ENCODE measurements at regions not wholly inside any gene's neighbourhood (a gene's known extent, or its start where the extent isn't known, plus 50 kb on each side); places are given as distances from the start of the nearest gene placed in this dataset.
"Not testable (repeated sequence)": the region's sequence is repeated elsewhere in the genome, so short reads cannot be mapped to it uniquely, and the experiment has no call there.

DNA sequence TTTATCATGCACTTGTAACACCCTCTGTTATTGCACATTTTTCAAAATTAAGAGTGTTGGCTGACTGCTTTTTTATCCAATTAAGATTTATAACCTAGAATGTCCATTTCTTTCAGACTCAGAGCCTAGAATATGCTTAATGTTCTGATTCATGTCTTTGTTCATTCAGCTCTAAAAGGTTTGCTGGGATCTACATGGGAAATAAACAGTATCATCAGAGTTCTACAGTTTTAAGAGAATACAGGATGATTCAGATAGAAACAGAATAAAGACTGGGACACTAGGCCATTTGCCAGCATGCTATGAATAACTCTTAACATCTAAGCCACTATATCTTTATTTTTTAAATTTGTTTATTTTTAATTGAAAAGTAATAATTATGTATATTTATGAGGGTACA, 713.7 kb upstream of the CHAC2 start:
- no peak for FAIRE-seq
- DNase-seq (ENCODE audit: low spot score) = no peak

DNA sequence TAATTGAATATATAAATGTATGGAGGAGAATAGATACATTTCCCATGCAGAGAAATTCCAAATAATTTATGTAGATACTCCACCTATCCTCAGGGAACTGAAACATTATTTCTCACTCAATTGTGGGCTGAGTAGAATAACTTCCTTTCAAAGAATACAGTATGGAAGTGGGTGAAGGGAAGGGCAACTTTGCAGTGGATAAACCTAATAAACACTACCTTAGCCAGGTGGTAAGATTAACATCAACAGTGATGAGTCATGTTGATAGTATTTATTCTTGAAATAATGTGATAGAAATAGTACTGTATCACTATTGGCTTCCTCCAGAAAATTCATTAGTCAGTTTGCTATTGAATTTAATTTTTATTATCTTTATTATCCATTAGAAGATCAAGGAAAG, 716.4 kb upstream of the CHAC2 start:
- DNase-seq (ENCODE audit: low spot score) (no peak), FAIRE-seq (no peak)

DNA sequence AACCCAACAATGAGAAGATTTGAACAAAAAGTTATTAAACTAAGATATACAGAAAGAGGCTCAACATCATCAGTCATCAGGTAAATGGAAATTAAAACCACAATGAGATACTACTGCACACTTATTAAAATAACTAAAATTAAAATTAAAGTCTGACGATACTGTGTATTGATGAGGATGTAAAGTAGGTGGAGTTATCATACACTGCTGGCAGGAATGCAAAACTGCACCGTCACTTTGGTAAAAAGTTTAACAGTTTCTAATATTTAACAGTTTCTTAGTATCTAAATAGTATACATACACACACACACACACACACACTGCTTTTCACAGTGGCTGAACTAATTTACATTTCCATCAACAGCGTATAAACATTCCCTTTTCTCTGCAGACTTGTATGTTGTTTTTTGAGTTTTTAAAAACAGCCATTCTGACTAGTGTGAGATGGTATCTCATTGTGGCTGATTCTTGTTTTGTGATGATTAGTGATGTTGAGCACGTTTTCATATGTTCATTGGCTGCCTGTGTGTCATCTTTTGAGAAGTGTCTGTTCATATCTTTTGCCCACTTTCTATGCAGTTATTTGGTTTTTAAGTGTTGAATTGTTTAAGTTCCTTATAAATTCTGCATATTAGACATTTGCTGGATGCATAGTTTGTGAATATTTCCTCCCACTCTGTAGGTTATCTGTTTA, 726.9 kb upstream of the CHAC2 start:
- FAIRE-seq (no peak), DNase-seq (ENCODE audit: low spot score) (no peak)

DNA sequence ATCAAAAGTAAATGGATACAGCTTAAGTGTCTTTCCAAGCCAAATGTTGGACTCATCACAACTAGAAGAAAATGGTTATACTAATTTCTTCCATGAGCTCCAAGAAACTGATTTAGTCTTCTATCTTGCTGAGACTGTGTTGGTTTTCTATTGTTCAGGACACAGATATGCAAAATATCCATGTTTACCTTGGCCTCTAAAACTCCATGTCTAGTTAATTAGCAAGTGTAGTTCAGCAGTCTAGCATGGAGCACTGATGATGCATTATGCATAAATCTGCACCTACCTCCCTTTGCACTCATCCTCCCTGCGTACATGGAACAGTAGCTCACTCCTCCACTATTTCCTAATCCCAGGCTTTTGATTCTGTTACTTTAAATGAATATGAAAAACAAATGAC, 731.4 kb upstream of the CHAC2 start:
- DNase-seq (ENCODE audit: low spot score) (no peak), FAIRE-seq (no peak)

DNA sequence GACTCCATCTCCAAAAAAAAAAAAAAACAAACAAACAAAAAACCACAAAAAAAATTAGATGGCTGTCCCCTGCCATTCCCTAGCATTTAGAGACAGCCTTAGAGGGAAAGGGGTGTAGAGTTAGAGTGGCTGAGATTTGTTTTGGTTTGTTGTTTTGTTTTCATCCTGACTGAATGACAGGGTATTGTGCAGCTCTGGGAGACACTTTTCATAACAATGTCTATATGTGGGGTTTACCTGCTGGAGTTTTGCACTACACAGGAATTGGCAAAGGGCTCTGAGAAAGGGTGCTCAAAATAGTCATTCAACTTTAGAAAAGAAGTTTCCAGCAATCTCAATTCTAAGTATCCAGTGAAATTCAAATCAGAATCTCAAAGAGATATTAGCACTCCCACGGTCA, 732.5 kb upstream of the CHAC2 start:
- FAIRE-seq (no peak), DNase-seq (ENCODE audit: low spot score) (no peak)

DNA sequence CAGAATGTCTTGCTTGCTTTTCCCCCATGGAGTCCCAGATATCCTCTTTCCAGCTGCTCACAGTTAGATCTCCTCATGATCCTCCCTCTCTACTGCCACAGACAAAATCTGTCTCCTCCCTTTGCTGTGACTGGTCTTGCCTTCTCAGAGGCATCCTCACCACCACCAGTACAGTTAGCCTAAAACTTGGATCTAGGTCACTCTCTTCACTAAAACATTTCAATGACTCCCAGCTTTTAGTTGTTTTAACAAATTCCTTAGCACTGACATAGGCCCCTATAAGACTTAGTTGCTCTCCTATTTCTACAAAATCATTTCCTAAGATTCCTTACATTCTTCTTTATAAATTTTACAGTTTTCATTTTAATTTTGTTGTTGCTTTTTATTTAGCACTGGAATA, 734.2 kb upstream of the CHAC2 start:
- DNase-seq (ENCODE audit: low spot score) (no peak), FAIRE-seq (no peak)

DNA sequence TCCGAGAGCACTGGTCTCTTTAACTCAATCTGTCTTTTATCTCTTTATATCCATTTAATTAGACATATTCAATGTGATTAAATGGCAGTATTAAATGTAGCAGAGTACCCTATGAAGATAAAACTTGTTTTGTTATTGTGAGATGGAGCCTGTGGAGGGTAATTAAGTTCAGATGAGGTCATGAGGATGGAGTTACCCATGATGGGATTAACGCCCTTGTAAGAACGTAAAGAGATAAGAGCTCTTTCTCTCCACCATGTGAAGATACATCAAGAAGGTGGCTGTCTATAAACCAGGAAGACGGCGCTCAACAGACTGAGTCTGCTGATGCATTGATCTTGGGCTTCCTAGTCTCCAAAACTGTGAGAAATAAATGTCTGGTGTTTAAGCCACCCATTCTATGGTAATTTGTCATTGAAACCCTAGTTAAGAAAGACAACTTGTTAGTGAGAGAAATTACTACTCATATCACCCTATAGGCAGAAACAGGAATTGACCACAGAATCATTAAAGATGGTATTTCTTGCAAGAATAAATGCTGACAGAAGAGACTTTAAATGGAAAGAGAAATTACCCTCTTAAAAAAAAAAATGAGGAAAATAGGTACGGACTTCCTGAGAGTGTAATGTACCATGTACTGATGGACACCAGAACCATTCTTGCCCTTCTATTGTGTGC, 738.7 kb upstream of the CHAC2 start:
- DNase-seq (ENCODE audit: low spot score) = no peak
- no peak for FAIRE-seq

DNA sequence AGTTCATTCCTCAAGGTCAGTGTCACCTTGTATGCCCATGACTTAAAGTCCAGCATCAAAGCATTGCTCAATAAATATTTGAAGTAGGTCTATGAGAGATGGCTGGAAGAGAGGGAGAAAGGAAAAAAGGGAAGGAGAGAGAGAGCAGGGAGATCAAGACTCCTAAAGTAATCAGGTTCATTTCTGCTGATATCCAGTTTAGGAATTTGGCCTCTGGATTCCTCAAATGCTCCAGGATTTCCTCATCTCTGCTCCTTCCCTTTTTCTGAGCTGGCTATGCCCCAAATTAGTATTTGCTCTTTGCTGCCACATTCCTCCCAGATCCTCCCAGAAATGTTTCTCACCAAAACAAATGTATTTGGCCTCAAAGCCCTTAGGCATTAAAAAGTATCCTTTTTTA, 739.4 kb upstream of the CHAC2 start:
- no peak for FAIRE-seq
- no peak for DNase-seq (ENCODE audit: low spot score)

DNA sequence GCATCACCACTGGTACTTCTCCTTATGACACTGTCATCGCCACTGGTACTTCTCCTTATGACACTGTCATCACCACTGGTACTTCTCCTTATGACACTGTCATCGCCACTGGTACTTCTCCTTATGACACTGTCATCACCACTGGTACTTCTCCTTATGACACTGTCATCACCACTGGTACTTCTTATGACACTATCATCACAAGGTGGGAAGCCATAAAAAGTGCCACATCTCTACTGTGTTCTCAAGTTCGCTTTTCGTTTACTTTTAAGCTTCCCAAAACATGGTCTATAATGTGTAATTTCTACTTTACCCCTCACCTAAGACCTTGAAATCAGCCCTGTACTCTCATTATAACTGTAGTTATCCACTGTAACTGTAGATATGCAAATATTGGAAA, 745.4 kb upstream of the CHAC2 start:
- not testable (repeated sequence) for DNase-seq (ENCODE audit: low spot score); FAIRE-seq

DNA sequence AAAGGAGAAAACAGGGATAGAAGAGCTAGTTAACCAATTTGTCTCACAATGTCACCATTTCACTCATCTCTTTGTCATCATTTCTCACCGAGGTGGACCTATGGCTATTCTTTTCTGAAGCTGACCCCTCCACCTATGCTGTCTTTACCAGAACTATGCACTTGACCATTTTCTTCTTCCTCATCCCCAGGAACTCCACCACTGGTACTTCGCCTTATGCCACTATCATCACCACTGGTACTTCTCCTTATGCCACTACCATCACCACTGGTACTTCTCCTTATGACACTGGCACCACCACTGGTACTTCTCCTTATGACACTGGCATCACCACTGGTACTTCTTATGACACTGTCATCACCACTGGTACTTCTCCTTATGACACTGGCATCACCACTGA, 745.8 kb upstream of the CHAC2 start:
- DNase-seq (ENCODE audit: low spot score) (no peak), FAIRE-seq (no peak)

DNA sequence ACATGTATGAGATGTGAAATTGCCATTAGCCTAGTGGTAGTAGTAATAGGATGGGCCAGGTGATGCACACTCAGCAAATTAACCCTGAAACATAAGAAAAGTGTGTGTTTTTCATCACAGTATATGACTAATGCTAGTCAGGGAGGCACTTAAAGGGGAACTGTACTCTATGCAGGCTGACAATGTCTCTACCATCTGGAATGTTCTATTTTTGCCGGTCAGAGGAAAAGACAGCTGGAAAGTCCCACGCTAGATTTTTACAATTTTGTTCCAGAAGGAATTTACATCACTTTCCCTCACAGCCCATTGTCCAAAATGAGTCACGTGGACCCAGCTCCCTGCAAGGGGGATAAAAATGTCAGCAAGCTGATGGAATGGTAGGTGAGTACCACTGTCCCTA, 746.3 kb upstream of the CHAC2 start:
- FAIRE-seq (no peak), DNase-seq (ENCODE audit: low spot score) (no peak)

DNA sequence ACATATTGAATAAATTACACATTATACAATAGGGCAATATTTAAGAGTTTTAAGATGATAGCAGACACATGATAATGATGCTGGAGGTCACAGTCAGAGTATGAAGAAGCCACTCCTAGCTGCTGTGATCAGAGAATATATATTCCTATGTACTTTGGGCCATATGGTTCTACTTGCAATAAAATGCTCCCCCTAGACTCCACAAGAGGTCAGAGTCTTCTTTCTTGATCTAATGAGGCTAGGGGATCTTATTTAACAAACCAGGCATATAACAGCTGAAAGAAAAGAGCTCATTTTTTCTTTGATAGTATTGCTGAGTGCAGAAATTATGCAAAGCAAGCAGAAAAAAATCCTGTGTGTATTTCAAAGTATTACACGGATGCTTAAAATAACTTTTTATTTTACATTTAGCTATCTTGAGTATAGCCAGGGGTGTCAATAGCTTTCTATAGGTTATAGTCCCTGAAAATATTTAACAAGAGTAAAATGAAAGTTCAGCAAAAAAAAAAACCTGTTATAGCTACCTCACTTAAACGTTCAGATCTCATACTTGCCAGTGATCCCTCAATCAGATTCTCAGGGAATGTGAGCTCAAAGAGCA, 748.7 kb upstream of the CHAC2 start:
- no peak for DNase-seq (ENCODE audit: low spot score)
- FAIRE-seq = no peak

DNA sequence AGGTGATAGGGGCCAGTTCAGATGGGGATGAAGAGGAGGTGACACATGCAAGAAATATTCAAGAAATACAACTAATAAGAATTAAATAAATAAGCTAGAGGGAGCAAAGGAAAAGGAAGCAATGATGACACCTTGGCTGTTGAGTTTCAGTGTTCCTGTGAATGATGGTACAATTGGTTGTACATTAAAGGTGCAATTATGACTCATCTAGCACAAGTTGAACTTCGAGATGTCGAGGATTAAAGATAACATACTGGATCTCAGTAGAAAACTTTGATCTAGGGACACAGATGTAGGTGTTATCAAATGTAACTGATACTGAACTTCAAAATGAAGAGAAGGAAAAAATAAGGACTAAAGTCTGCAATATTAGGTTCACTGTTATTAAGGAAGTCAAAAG, 760.6 kb upstream of the CHAC2 start:
- DNase-seq (ENCODE audit: low spot score) = no peak
- FAIRE-seq = peak; percentile 2

DNA sequence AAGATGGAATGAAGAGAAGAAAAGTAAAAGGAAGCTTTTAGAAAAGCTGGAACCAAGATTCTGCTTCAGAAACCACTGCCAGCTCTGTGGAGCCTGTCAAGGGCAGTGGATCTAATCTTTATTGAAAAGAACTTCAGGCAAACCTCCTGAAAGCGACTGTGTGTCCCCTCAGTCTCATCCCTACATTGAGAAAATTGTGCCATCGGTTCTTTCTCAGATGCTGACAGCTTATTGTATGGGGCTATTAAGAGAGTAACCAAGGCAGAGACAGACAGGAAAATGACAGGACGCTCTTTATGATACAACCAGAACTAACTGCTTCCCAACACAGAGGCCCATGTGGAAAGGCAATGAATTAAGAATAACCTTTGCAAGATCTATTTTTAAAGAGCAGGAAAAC, 763.2 kb upstream of the CHAC2 start:
- DNase-seq (ENCODE audit: low spot score) (no peak), FAIRE-seq (no peak)

DNA sequence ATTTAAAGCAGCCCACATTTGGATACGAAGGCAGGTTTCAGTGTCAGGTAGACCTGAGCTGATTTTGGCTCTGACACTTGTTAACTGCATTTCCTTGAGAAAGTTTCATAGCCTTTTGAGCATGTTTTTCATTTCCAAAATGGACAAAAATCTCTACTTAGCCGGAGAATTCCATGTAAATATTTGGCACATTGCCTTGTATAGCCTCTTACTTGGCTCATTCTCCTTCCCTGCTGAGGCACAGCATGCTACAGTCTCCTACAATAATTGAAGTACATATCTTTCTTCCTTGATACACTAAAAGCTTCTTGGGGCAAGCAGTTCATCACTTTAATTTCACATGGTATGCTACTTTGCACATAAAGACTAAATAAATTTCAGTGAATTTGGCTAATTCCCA, 772.2 kb upstream of the CHAC2 start:
- FAIRE-seq (no peak), DNase-seq (ENCODE audit: low spot score) (no peak)

DNA sequence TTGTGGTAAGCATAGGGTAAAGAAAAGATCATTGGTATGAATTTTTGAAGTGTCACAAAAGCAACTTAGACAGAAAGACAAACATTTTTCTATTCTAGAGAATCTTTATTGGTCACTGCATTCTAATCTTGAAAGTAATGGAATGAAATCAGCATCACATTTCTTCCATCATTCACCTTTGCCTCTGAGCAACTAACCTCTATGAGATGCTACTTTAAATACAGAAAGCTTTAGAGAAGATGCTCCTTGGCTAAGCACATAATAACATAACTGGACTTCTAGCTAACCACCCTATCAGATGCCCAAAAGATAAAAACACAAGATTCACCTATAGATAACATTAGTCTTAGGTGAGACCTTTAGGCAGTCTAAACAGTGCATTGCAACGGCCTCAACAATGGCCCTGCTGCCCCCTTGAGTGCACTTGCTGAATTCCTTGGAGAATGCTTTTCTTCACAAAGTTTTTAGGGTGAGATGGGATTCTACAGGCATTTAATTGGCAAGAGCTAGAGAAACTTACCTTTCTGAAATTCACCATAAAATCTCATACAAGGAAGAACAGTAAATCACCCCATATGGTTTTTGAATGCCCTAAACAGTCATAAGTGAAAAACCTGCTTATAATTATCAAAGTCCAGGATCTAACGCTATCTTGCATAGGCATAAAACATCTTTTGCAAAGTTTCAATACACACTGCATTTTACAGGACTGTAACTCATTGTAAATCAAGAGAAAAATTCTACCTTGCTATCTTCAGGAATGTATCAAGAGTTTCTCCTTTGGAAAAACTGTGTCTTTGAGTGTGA, 791.3 kb upstream of the CHAC2 start:
- DNase-seq (ENCODE audit: low spot score) (peak; percentile 21), FAIRE-seq (no peak)

DNA sequence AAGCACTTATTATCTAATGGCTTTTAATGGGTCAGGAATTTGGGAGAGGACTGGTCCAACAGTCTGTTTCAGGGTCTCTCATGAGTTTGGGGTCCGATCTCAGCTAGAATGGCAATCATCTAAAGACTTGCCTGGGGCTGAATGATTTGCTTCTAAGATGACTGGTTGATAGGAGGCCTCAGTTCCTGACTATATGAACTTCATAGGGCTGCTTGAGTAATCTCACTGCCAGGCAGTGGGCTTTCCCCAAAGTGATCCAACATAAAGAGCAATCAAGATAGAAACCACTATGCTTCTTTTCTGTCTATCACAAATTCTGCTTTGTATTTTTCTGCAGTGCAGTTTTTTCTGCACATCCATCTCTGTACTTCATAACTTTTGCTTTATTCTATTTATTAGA, 793.5 kb upstream of the CHAC2 start:
- no peak for DNase-seq (ENCODE audit: low spot score)
- no peak for FAIRE-seq

DNA sequence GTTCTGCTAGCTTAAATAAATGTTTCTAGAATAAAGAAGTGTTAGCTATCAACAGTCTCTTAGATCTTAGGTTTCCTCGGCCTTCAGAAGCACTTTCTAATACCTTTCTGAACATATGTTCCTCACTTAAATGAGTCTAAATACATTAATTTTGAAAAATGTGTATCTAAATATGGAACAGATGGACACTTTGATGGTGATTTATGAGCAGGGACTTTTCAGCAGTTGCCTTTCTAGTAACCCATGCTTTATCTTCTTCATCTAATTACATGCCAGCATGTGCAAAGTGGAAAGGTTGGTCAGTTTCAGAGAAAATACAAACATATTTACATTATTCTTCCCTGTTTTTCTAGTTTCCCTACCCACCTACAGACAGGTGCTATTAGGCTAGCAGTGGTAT, 797.0 kb upstream of the CHAC2 start:
- DNase-seq (ENCODE audit: low spot score) (no peak), FAIRE-seq (no peak)

DNA sequence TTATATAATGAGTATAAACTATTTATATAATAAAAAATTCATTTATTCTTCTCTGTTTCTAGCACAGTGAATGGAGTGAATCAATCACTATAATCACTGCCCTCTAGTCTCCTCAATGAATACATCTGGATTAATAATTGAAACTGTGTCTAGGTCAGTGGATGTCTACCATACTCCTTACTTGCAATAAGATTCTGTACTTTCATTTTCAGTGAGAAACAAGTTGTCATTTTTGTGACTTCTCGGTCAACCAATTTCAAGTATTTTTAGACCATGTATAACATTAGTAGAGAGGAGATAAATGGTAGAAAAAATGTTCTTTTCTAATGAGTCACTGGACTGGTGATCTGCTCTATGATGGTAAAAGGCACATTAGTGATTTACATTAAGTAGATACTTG, 799.6 kb upstream of the CHAC2 start:
- FAIRE-seq (no peak), DNase-seq (ENCODE audit: low spot score) (no peak)

DNA sequence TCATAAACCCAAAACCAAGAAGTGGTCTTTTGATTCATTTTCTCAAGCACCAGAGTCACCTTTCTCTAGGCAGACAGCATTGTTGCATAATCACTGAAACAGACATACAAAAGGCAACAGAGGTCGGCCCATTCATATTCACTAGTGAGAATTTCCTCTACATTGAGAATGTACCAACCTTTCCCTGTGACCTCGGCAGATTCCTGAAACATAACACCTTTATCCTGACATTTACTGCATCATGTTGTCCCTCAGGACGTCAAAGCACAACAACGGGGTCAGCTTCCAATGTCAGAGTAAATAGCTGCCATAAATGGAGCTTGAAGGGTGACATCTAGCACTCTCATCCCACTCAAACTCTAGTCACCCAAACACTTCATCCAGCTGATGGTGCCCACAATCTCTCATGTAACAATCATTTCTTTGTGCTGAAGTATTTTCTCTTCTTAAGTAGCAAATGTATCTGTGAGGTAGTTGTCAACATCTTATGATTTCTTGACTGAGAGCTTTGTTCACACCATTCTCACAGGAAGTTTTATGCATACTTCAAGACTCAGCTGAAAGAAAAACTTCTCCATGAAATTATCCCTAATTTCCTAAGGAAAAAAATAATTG, 802.6 kb upstream of the CHAC2 start:
- no peak for DNase-seq (ENCODE audit: low spot score)
- FAIRE-seq = no peak

DNA sequence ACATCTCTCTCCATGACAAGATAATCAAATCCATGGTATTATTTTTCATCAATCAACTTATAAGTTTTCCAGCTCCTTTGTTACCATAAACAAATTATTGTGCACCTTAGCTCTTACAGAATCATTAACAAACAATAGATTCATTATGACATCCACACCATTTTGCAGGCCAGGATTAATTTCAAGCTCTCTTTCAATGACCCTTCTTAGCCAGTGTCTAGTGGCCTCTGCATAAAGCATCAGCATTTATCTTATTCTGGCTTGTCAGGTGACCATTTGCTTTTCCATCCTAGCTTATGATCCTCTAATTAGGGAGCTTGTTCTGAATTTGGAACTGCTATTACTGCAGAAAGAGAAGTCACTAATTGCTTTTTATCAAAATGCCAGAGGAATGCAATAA, 806.2 kb upstream of the CHAC2 start:
- DNase-seq (ENCODE audit: low spot score) = no peak
- FAIRE-seq = no peak

DNA sequence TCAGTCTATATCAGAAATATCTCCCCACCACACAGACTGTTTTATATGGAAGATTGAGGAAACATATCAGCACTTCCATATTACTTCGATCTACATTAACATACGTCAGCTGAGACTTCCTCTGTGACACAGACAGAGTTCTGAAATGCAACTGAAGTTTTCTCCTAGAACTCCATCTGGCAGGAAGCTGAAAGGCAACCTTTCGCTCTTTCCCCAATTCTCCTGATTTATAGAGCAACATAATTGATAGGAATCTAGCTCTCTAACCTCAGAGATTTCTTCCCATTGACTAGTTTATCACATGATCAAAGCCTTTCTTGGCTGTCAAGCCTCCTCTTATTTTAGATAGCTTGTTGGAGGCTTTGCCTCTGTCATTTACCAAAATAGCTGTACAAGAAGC, 806.7 kb upstream of the CHAC2 start:
- DNase-seq (ENCODE audit: low spot score) (no peak), FAIRE-seq (no peak)
